ENCODE measurements at regions not wholly inside any gene's neighbourhood (a gene's known extent, or its start where the extent isn't known, plus 50 kb on each side); places are given as distances from the start of the nearest gene placed in this dataset.

DNA sequence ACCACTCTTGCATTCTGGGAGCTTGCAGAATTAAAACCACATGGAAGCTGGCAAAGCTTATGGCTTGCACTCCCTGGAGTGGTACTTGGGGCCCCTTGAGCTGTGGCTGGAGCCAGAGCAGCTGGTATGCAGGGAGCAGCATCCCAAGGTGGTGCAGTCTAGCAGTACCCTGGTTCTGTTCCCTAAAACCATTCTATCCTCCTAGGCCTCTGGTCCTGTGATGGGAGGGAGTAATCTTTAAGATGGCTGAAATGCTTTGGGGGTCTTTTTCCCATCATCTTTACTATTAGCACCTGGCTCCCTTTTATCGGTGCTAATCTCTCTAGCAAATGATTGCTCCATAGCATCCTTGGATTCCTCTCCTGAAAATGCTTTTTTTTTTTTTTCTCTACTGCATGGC lies 56.1 kb downstream of the MAGEB17 start:
- TF ChIP-seq CTCF (IDR thresholded peaks at IDR 0.05) (no peak), POLR2A (IDR thresholded peaks at IDR 0.05) (no peak)

All from Peyer's patch (tissue), 4 donors.